ENCODE measurements at regions not wholly inside any gene's neighbourhood (a gene's known extent, or its start where the extent isn't known, plus 50 kb on each side); places are given as distances from the start of the nearest gene placed in this dataset.

GRCh38 chr6:157769776-157770426 lies 53.1 kb upstream of the SNX9 start:
- H3K4me3 ChIP-seq (ENCODE audit: low read length) = no peak overlapping the region
- WGBS (ENCODE audit: extremely low coverage, insufficient coverage, low lambda C conversion rate) = no CpG with 5 or more reads among the region's 10 CpGs
- no peak overlapping the region for H3K27ac ChIP-seq (ENCODE audit: low read depth, low read length)
- H3K4me2 ChIP-seq (ENCODE audit: low read length) = no peak overlapping the region
- no peak overlapping the region for H2AK5ac ChIP-seq (ENCODE audit: low read length)
- no peak overlapping the region for H4K5ac ChIP-seq (ENCODE audit: low read length)
- H3K4me1 ChIP-seq (ENCODE audit: control insufficient read depth, low read depth, low read length) = no peaks in the 10 kb centered on the region
- no peaks in the 10 kb centered on the region for H3K36me3 ChIP-seq (ENCODE audit: control insufficient read depth, insufficient read depth, low read length)
- no peak overlapping the region for H2BK5ac ChIP-seq (ENCODE audit: low read length)
- H3K23ac ChIP-seq (ENCODE audit: low read length) = no peak overlapping the region
- H3K4ac ChIP-seq (ENCODE audit: low read depth, low read length) = no peak overlapping the region
- H3K79me1 ChIP-seq (ENCODE audit: low read length) = no peaks in the 10 kb centered on the region
- no peak overlapping the region for H3K56ac ChIP-seq (ENCODE audit: low read length)
- no peak overlapping the region for H2BK120ac ChIP-seq (ENCODE audit: low read depth, low read length)
- H3K27me3 ChIP-seq (ENCODE audit: insufficient read depth, low read length, poor library complexity) = no peaks in the 10 kb centered on the region
- DNase-seq = no peak
- H3K79me2 ChIP-seq (ENCODE audit: control insufficient read depth, insufficient read depth, low read length) = no peaks in the 10 kb centered on the region
- H2BK15ac ChIP-seq (replicated peaks; ENCODE audit: low read depth) = no peak overlapping the region
- H4K8ac ChIP-seq (ENCODE audit: low read depth, low read length) = no peak overlapping the region
- H3K9ac ChIP-seq (ENCODE audit: low read length) = no peak overlapping the region
- H3K18ac ChIP-seq (ENCODE audit: low read length) = no peak overlapping the region

- H2BK5ac ChIP-seq (ENCODE audit: low read length) = no peak overlapping the region
- H2BK15ac ChIP-seq (replicated peaks; ENCODE audit: low read depth) = no peak overlapping the region
- no peak overlapping the region for H3K4me3 ChIP-seq (ENCODE audit: low read length)
- H3K27ac ChIP-seq (ENCODE audit: low read depth, low read length) = no peak overlapping the region
- no peak overlapping the region for H3K4me2 ChIP-seq (ENCODE audit: low read length)
- H3K56ac ChIP-seq (ENCODE audit: low read length) = no peak overlapping the region
- no peak overlapping the region for H3K18ac ChIP-seq (ENCODE audit: low read length)
- no peak overlapping the region for H4K5ac ChIP-seq (ENCODE audit: low read length)
- no peak for DNase-seq
- H3K4ac ChIP-seq (ENCODE audit: low read depth, low read length) = no peak overlapping the region
- WGBS (ENCODE audit: extremely low coverage, insufficient coverage, low lambda C conversion rate) = no CpG with 5 or more reads among the region's 1 CpG
- H3K9ac ChIP-seq (ENCODE audit: low read length) = no peak overlapping the region
- no peaks in the 10 kb centered on the region for H3K27me3 ChIP-seq (ENCODE audit: insufficient read depth, low read length, poor library complexity)
- H2AK5ac ChIP-seq (ENCODE audit: low read length) = no peak overlapping the region
- H4K8ac ChIP-seq (ENCODE audit: low read depth, low read length) = no peak overlapping the region
- H3K79me2 ChIP-seq (ENCODE audit: control insufficient read depth, insufficient read depth, low read length) = no peaks in the 10 kb centered on the region
- H3K4me1 ChIP-seq (ENCODE audit: control insufficient read depth, low read depth, low read length) = no peaks in the 10 kb centered on the region
- no peaks in the 10 kb centered on the region for H3K36me3 ChIP-seq (ENCODE audit: control insufficient read depth, insufficient read depth, low read length)
- H3K23ac ChIP-seq (ENCODE audit: low read length) = no peak overlapping the region
- no peak overlapping the region for H2BK120ac ChIP-seq (ENCODE audit: low read depth, low read length)
- no peaks in the 10 kb centered on the region for H3K79me1 ChIP-seq (ENCODE audit: low read length)
Observed at GRCh38 chr6:157770946-157771345, 52.1 kb upstream of the SNX9 start.

DNA sequence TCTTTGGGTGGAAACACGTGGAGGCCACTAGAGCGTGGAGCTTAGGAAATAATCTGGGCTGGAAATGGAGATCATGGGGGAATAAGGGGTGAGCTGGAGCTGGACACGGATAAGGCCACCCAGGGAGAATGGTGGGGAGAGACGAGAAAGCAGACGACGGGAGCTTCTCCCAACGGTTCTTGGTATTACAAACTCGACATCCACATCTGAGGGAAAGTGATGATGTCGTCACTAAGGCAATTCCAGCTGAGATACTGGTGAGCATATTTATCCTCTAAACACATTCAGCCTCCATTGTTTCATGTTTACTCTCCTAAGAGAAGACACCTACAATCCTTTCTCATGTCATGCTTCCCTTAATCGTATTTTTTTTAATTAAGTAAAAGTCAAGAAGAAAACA lies 50.2 kb upstream of the SNX9 start:
- Histone ChIP-seq H3K27me3 (ENCODE audit: insufficient read depth, low read length, poor library complexity) (no peaks in the 10 kb centered on the region), H3K56ac (ENCODE audit: low read length) (no peak overlapping the region), H2BK5ac (ENCODE audit: low read length) (no peak overlapping the region), H3K4me2 (ENCODE audit: low read length) (no peak overlapping the region), H4K5ac (ENCODE audit: low read length) (no peak overlapping the region), H3K4me3 (ENCODE audit: low read length) (no peak overlapping the region), H3K27ac (ENCODE audit: low read depth, low read length) (no peak overlapping the region), H3K23ac (ENCODE audit: low read length) (no peak overlapping the region), H2AK5ac (ENCODE audit: low read length) (no peak overlapping the region), H3K4ac (ENCODE audit: low read depth, low read length) (no peak overlapping the region), H3K36me3 (ENCODE audit: control insufficient read depth, insufficient read depth, low read length) (no peaks in the 10 kb centered on the region), H3K18ac (ENCODE audit: low read length) (no peak overlapping the region), H2BK120ac (ENCODE audit: low read depth, low read length) (no peak overlapping the region), H3K79me1 (ENCODE audit: low read length) (no peaks in the 10 kb centered on the region), H2BK15ac (replicated peaks; ENCODE audit: low read depth) (no peak overlapping the region), H3K4me1 (ENCODE audit: control insufficient read depth, low read depth, low read length) (no peaks in the 10 kb centered on the region), H4K8ac (ENCODE audit: low read depth, low read length) (no peak overlapping the region), H3K79me2 (ENCODE audit: control insufficient read depth, insufficient read depth, low read length) (no peaks in the 10 kb centered on the region), H3K9ac (ENCODE audit: low read length) (no peak overlapping the region)
- no peak for DNase-seq
- WGBS (ENCODE audit: extremely low coverage, insufficient coverage, low lambda C conversion rate) = no CpG with 5 or more reads among the region's 10 CpGs
